CD4-positive, alpha-beta T cell treated with Interleukin-21 for 1 hour (primary cell): ENCODE measurements at regions not wholly inside any gene's neighbourhood (a gene's known extent, or its start where the extent isn't known, plus 50 kb on each side); places are given as distances from the start of the nearest gene placed in this dataset.

ENCODE experiments used
- DNase-seq: peaks from one replicate; pipeline ENCODE4 v3.0.0-alpha.2; 2020

DNA sequence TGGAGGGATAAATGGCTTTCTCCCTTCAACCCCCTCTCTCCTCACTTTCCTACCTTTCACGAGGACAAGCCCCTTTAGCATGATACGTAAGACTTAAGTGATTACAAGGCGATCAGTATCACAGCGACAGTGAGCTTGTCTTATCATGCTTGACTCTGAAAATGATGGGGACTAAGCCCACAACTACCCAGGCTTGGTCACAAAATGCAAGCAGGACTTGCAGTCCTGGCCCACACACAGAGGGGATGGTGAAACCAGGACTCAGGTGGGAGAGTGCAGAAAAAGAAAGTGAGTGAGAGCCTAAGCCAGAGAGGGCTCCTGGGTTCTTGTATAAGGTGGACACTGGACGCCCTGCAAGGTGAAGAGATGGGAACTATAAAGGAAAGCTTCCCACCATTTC, 95.7 kb upstream of the ARL4C start:
- no peak for DNase-seq

GRCh38 chr2:234590076-234590475, 93.2 kb upstream of the ARL4C start:
- no peak for DNase-seq

GRCh38 chr2:234588054-234588430, 91.2 kb upstream of the ARL4C start:
- DNase-seq: no peak

DNA sequence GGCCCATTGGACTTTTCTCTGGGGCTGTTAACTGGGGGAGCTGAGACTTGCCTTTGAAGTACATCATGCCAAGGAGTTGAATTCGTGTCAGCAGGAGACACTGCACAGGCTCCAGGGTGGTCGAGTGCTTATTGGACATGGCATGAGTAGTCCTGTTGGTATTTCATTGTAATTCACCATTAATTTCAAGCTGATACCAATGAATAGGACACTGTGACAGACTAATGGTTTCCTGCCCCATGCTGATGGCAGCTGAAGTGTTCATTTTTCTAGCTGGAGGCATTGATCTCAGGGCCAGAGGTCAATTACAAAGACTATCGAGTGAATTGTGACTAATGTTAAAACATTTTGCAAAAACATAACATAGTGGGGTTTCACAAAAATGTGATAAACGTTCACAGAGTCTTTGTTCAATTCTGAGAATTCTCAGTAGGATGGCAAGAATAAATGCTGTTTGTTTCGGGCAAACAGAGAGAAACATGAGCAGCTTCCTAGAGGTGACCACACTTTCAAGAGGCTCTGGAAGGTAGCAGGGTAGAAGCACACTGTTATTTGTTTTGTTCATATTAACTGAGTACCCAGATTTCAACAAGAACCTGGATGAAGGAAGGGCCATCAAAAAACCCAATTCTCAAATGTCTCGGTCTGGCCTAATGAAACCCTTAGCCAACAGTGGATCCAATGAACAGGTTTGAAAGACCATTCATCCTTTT, 90.6 kb upstream of the ARL4C start:
- no peak for DNase-seq

DNA sequence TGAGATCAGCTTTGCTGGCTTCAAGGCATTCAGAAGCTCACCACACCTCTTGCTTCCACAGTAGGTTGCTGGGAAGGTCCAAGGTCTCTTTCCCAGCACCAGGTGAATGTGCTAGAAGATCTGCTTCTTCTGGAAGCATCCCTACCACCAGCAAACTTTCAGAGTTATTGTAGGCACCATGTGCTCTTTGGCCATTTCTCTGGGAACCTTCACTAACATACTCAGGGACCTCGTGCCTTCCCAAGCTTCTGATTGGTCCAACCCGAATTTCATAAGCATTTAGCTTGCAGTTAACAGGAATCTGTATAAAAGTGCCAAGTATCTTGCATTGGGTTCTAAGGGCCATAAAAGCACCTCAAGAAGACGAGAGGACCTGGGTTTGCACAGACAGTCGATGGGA, 86.5 kb upstream of the ARL4C start:
- DNase-seq: no peak

DNA sequence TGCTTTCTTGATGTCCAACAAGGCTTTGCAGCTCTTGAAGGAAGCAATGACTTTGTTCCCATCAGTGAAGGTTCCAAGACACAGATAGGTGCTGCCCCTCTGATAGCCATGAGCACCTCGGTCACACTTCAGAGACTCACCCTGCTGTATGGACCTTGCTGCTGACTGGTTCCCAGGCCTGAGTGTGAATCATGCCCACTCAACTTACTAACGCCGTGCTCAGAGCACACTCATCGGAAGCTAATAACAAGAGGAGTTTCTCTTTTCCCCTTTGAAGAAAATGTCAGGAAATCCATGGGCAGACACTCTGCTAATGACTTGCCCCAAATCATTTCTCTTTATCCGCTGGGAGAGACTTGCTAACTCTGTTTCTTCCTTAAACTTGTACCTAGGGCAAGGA, 83.8 kb upstream of the ARL4C start:
- no peak for DNase-seq

DNA sequence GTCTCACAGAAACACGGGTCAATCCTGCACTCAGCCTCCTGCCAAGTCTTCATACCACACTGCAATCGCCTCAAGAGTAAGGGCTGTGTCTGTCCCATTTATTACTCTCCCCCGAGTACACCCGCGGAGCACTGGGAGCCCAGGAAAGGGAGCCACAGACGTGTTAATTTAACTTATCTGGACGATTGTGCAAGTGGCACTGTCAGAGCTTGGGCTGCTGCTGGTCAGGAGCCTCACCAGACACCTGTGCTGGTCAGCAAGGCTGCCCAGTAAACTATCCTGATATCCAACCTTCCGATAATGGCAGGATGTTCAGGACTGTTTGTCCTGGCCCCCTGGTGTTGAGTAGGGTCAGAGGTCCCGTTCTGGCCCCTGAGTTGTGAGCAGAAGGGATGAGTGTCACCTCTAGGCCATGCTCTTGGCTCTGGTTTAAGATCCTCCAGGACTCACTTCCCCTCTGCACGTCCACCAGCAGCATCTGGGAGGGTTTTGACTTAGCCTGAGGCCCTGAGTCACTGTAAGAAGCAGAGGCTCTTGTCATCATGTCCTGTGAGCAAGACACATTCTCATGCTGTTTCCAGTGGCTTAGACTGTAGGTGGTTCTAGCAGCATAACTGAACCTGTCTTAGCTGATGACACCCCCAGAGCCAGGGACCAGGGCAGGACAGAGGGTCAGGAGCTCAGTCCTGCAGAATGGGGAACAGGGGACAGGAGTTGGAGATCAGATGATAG, 82.5 kb upstream of the ARL4C start:
- no peak for DNase-seq

- DNase-seq: no peak
Observed at GRCh38 chr2:234578389-234578788, 81.5 kb upstream of the ARL4C start.

DNA sequence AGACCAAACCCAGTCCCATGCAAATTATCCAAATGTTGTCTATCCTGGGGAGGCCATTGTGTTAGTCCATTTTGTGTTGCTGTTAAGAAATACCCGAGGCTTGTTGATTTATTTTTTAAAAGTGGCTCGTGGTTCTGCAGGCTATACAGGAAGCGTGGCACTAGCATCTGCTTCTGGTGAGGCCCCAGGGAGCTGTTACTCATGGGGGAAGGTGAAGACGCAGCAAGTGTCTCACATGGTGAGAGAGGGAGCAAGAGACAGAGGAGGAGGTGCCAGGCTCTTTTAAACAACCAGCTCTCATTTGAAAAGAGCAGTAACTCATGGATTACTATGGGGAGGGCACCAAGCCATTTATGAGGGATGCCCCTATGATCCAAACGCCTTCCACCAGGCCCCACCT, 80.3 kb upstream of the ARL4C start:
- no peak for DNase-seq

- no peak for DNase-seq
Observed at GRCh38 chr2:234571620-234572407, 74.9 kb upstream of the ARL4C start.

- DNase-seq: no peak
Observed at GRCh38 chr2:234570476-234570875, 73.6 kb upstream of the ARL4C start.

- no peak for DNase-seq
Observed at GRCh38 chr2:234569776-234570430, 73.0 kb upstream of the ARL4C start.

DNA sequence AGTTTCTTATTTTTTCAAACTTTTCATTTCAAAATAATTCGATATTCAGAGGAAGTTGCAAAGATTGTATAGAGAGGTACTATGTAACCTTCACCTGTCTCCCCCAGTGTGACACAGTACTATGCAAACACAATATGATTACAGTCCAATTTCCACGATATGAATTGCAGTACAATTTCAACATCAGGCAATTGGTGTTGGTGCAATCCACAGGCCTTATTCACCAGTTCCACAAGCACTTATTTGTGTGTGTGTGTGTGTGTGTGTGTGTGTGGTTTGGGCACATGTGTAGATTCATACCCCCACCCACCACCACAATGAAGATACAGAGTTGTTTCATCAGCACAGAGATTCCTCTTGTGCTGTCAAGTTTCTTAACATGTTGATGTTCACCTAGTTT, 69.7 kb upstream of the ARL4C start:
- DNase-seq: no peak

DNA sequence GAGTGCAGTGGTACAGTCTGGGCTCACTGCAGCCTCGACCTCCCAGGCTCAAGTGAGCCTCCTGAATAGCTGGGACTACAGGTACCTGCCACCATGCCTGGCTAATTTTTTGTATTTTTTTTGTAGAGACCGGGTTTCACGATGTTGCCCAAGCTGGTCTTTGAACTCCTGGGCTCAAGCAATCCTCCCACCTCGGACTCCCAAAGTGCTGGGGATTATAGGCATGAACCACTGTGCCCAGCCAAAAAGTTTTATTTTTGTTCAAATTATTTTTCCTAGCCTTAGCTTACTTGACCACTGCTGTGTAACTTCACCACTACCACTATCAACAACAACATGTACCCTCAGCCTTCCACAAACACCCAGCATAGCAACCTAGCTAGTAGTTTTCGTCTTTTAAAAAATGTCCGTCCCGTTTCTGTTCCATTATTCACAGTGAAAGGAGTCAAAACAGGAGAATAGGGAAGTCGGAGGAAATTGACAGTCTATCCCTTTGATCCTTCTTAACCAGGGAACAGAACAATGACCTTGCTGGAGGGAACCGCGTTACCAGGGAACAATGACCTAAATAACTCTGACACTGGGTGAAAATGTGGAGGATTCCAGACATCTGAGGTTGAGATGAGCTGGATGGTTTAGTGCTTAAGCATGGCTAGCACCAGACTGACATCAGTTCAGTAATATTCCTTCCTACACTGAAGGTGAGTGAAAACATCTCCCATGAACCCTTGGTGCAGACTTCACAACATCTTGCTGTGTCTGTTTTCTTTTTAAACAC, 69.2 kb upstream of the ARL4C start:
- DNase-seq: no peak

- no peak for DNase-seq
Observed at GRCh38 chr2:234565201-234565600, 68.3 kb upstream of the ARL4C start.

- DNase-seq: no peak
Observed at GRCh38 chr2:234564699-234565098, 67.8 kb upstream of the ARL4C start.

GRCh38 chr2:234559609-234560008, 62.7 kb upstream of the ARL4C start:
- no peak for DNase-seq

GRCh38 chr2:234558642-234559041, 61.8 kb upstream of the ARL4C start:
- no peak for DNase-seq

GRCh38 chr2:234556848-234557573, 60.1 kb upstream of the ARL4C start:
- DNase-seq: no peak

DNA sequence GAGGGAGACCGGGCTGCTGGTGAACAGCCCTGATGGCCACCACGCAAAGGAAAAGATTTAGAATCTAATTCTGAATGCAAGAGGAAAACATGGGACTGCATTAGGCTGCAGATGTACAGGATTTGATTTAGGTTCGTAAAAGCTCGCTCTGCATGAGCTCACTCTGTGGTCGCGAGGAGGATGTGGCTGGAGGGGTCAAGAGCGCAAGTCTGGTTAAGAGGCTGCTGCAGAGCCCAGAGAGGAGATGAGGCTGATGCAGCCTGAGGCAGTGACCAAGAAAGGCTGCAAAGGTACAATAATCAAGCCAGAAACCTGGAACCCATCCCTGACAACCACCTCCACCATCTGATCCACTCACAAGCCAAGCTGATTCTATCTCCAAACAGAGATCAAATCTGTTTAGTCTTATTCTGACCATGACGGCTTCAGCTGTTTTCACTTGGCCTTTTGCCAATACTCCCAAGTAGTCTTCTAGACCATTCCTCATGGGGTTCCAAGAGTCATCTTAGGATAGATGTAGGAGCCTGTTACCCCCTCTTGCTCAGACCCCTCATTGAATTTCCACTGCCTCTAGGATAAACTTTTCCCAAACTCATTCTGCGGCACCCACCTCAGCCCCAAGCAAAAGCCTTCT, 58.9 kb upstream of the ARL4C start:
- no peak for DNase-seq

- DNase-seq: no peak
Observed at GRCh38 chr2:234555161-234555560, 58.3 kb upstream of the ARL4C start.
